ENCODE measurements at regions not wholly inside any gene's neighbourhood (a gene's known extent, or its start where the extent isn't known, plus 50 kb on each side); places are given as distances from the start of the nearest gene placed in this dataset.

DNA sequence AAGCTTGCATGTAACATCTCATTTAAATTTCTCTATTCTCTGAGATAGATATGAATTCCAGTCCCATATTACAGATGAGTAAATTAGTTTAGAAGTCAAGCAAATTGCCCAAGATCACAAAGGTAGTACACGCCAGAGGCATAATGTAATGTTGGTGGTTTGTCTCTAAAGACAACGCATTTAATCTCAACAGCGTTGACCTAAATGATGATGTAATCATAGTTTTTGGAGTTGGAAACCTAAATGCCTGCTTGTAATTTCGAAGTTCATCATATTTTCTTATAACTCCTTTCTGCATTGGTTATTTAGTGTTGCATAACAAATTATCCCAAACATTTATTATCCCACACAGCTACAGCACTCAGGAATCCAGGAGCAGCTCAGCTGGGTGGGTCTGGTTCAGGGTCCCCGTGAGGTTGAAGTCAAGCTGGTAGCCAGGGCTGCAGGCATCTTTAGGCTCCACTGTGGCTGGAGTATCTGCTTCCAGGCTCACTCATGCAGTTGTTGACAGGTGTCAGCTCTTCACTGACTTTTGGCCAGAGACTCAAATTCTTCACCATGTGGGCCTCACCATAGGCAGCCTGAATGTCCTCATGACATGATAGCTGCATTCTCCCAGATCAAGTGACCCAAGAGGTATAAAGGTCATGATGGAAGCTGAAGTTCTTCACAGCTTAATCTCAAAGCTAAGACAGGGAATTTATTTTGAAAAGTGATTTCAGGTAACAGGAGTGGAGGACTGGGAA is 122.0 kb upstream of the SPTLC3 start:
- TF ChIP-seq, protein P1, sequence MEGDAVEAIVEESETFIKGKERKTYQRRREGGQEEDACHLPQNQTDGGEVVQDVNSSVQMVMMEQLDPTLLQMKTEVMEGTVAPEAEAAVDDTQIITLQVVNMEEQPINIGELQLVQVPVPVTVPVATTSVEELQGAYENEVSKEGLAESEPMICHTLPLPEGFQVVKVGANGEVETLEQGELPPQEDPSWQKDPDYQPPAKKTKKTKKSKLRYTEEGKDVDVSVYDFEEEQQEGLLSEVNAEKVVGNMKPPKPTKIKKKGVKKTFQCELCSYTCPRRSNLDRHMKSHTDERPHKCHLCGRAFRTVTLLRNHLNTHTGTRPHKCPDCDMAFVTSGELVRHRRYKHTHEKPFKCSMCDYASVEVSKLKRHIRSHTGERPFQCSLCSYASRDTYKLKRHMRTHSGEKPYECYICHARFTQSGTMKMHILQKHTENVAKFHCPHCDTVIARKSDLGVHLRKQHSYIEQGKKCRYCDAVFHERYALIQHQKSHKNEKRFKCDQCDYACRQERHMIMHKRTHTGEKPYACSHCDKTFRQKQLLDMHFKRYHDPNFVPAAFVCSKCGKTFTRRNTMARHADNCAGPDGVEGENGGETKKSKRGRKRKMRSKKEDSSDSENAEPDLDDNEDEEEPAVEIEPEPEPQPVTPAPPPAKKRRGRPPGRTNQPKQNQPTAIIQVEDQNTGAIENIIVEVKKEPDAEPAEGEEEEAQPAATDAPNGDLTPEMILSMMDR (conservative IDR thresholded peaks at IDR 0.05 in 1 of 2, IDR thresholded peaks at IDR 0.05 in 1 of 2; ENCODE audit: extremely low read depth in 1 of 2, insufficient read depth in 1 of 2, low read depth in 1 of 2, low read length in 2 of 2): no peak
- no peak for TF ChIP-seq EZH2 (IDR thresholded peaks at IDR 0.05; ENCODE audit: borderline replicate concordance, low read length)
